Neural crest cell (in vitro differentiated cells): ENCODE measurements at regions not wholly inside any gene's neighbourhood (a gene's known extent, or its start where the extent isn't known, plus 50 kb on each side); places are given as distances from the start of the nearest gene placed in this dataset.

ENCODE experiments used
- DNase-seq: peaks from one replicate; pipeline ENCODE4 v3.0.0; 2021; ENCODE audit warnings: low read depth, mixed read lengths, low spot score
- H3K27ac Mint-ChIP-seq: one replicate; pipeline ENCODE4 v1.8.0; 2021; ENCODE audit warnings: mild to moderate bottlenecking, mixed read lengths; ENCODE audit not compliant: unreplicated experiment
- H3K27me3 Mint-ChIP-seq: 2 replicates; pipeline ENCODE4 v1.8.0; 2021; ENCODE audit warnings: low read depth, mild to moderate bottlenecking, mixed read lengths
- H3K36me3 Mint-ChIP-seq: 2 replicates; pipeline ENCODE4 v1.8.0; 2021; ENCODE audit warnings: low read depth, mild to moderate bottlenecking, mixed read lengths
- H3K4me1 Mint-ChIP-seq: 2 replicates; pipeline ENCODE4 v1.8.0; 2021; ENCODE audit warnings: mixed read lengths
- H3K4me3 Mint-ChIP-seq: one replicate; pipeline ENCODE4 v1.8.0; 2021; ENCODE audit warnings: mild to moderate bottlenecking, mixed read lengths
- H3K9me3 Mint-ChIP-seq: 2 replicates; pipeline ENCODE4 v1.8.0; 2021; ENCODE audit warnings: mixed read lengths
- TF ChIP-seq, protein P1 (sequence below): fragments of 200-600 bp; sonication (generic); conservative IDR thresholded peaks from 2 replicates; pipeline ENCODE4 v1.5.0; 2021; ENCODE audit warnings: antibody characterized with exemption, mild to moderate bottlenecking

DNA sequence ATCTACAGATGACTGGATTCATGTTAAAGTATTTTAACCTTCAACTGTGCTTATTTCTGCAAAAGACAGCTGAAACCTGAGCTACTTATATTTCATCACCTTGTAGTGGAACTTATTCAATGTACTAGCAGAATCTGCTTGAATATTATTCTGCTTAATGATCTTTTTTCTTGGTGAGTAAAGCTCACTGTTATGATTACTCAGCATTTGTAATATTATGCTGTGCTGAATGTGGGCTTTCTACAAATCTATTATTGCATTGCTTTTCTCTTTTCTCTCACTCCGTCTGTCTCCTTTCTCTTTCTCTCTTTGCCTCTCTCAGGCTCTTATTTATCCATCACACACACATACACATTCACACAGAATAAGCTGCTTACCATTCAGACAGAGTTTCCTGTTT lies 98.7 kb upstream of the TMEM196 start:
- H3K9me3 Mint-ChIP-seq, result no peaks in the 10 kb centered on the region
- no peak for DNase-seq
- H3K4me3 Mint-ChIP-seq, result no peak overlapping the region
- no peaks in the 10 kb centered on the region for H3K36me3 Mint-ChIP-seq
- no peak overlapping the region for H3K27ac Mint-ChIP-seq
- H3K27me3 Mint-ChIP-seq, result no peaks in the 10 kb centered on the region
- TF ChIP-seq, protein P1, sequence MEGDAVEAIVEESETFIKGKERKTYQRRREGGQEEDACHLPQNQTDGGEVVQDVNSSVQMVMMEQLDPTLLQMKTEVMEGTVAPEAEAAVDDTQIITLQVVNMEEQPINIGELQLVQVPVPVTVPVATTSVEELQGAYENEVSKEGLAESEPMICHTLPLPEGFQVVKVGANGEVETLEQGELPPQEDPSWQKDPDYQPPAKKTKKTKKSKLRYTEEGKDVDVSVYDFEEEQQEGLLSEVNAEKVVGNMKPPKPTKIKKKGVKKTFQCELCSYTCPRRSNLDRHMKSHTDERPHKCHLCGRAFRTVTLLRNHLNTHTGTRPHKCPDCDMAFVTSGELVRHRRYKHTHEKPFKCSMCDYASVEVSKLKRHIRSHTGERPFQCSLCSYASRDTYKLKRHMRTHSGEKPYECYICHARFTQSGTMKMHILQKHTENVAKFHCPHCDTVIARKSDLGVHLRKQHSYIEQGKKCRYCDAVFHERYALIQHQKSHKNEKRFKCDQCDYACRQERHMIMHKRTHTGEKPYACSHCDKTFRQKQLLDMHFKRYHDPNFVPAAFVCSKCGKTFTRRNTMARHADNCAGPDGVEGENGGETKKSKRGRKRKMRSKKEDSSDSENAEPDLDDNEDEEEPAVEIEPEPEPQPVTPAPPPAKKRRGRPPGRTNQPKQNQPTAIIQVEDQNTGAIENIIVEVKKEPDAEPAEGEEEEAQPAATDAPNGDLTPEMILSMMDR, result no peak
- H3K4me1 Mint-ChIP-seq, result no peaks in the 10 kb centered on the region

DNA sequence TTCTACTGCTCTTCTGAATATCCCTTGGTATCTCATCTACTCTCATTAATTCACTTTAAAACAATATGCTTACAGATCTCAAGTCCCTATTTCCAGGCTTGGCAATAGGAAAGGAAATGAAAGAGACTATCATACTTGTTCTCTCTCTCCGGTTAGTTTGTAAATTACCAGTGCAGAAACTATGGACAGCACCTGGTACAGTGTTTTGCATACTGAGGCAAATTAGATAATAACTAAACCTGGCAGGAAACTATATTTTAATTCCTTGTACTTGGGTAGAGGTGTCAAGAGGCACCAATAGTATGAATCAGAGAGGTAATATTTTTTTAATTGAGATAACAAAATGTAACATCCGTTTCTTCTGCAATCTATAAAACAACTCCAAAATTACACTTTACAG lies 97.7 kb upstream of the TMEM196 start:
- H3K27me3 Mint-ChIP-seq, result no peaks in the 10 kb centered on the region
- H3K9me3 Mint-ChIP-seq, result no peaks in the 10 kb centered on the region
- TF ChIP-seq, protein P1, result no peak
- no peak overlapping the region for H3K4me3 Mint-ChIP-seq
- H3K4me1 Mint-ChIP-seq, result no peaks in the 10 kb centered on the region
- H3K36me3 Mint-ChIP-seq, result no peaks in the 10 kb centered on the region
- H3K27ac Mint-ChIP-seq, result no peak overlapping the region
- no peak for DNase-seq

DNA sequence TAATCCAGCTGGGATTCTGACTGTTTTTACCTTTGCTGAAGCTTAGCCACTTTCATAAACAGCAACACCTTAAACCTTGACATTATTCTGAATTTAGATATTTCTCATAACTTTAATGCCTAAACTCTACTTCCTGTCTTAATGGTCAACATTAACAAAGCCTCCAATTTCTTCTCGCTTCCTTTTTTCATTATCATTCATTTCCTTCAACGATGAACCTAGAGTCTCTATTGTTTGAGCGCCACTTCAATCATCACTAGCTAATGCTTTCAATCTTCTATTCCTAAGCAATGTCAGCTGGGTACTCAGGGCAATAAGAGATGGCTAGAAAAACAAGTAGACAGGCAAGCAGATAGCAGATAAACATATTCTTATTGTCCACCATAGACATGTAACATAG lies 96.6 kb upstream of the TMEM196 start:
- TF ChIP-seq, protein P1, result no peak
- DNase-seq, result no peak
- no peaks in the 10 kb centered on the region for H3K9me3 Mint-ChIP-seq
- H3K27ac Mint-ChIP-seq, result no peak overlapping the region
- no peaks in the 10 kb centered on the region for H3K4me1 Mint-ChIP-seq
- no peaks in the 10 kb centered on the region for H3K27me3 Mint-ChIP-seq
- no peaks in the 10 kb centered on the region for H3K36me3 Mint-ChIP-seq
- H3K4me3 Mint-ChIP-seq, result no peak overlapping the region

DNA sequence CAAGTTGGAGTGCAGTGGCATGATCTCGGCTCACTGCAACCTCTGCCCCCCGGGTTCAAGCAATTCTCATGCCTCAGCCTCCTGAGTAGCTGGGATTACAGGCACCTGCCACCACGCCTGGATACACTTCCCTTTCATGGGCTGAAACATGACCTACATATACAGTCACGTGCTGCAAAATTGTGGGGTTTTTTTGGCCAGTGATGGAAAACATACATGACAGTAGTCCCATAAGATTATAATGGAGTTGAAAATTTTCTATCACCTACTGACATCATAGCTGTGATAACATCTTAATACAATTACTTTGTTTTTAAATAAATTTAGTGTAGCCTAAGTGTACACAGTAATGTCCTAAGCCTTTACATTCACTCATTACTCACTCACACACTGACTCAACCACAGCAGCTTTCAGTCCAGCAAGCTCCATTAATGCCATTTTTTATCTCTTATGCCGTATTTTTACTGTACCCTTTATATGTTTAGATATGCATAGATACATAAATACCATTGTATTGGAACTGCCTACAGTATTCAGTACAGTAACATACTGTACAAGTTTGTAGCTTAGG lies 79.9 kb upstream of the TMEM196 start:
- no peaks in the 10 kb centered on the region for H3K27me3 Mint-ChIP-seq
- TF ChIP-seq, protein P1, result no peak
- no peak overlapping the region for H3K4me3 Mint-ChIP-seq
- no peaks in the 10 kb centered on the region for H3K36me3 Mint-ChIP-seq
- DNase-seq, result no peak
- no peaks in the 10 kb centered on the region for H3K4me1 Mint-ChIP-seq
- no peaks in the 10 kb centered on the region for H3K9me3 Mint-ChIP-seq
- H3K27ac Mint-ChIP-seq, result no peak overlapping the region

DNA sequence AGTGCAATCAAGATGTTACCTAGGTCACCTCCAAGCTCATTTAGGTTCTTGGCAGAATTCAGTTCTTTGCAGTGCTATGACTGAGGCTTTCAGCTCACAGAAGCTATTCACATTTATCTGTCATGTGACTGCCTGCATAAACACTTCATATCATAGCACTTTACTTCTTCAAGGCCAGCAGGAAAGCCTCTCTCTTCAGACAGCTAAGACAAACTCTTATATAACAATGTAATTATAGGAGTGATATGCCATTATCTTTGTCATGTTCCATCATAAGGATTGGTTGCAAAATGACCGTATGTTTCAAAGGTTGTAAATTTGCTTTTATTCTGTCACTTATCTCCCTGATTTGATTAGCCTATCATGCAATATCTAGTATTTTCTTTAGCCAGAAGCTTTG lies 78.8 kb upstream of the TMEM196 start:
- no peak for DNase-seq
- Mint-ChIP-seq H3K9me3 (no peaks in the 10 kb centered on the region), H3K27ac (no peak overlapping the region), H3K4me1 (no peaks in the 10 kb centered on the region), H3K27me3 (no peaks in the 10 kb centered on the region), H3K36me3 (no peaks in the 10 kb centered on the region), H3K4me3 (no peak overlapping the region)
- TF ChIP-seq, protein P1, result no peak

DNA sequence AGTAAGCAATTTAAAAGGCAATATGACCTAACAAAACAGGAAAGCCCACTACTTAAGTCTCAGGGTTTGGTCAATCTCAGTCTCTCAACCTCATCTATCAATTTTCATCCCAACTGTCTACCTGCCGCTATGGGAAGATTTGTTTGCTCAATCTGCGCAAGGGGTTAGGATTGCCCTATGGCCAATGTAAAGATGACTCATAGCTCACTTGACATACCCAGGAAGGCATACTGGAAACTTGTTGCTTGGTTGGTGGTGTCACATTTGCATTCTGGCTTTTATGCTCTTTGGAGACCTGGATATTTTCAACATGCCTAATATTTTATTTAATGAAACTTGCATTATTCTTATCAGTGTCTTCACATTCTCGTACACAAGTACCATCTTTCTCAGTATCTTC lies 78.1 kb upstream of the TMEM196 start:
- no peak overlapping the region for H3K4me3 Mint-ChIP-seq
- TF ChIP-seq, protein P1, result no peak
- no peaks in the 10 kb centered on the region for H3K27me3 Mint-ChIP-seq
- no peak overlapping the region for H3K27ac Mint-ChIP-seq
- DNase-seq, result no peak
- no peaks in the 10 kb centered on the region for H3K36me3 Mint-ChIP-seq
- H3K4me1 Mint-ChIP-seq, result no peaks in the 10 kb centered on the region
- H3K9me3 Mint-ChIP-seq, result no peaks in the 10 kb centered on the region
